Fibroblast of lung (primary cell): ENCODE measurements at regions not wholly inside any gene's neighbourhood (a gene's known extent, or its start where the extent isn't known, plus 50 kb on each side); places are given as distances from the start of the nearest gene placed in this dataset.

ENCODE experiments used
- DNase-seq, 2 donors: peaks; one replicate each; pipeline versions ENCODE4 v3.0.0 to v3.0.0-alpha.2; 2010; ENCODE audit warnings: low read depth in 2 of 2
- H2AFZ ChIP-seq: 2 replicates; pipeline ENCODE4 v1.5.1; 2012; ENCODE audit warnings: low read length, control low read depth, inconsistent platforms
- H3K27ac ChIP-seq: 2 replicates; pipeline ENCODE4 v1.5.1; 2011; ENCODE audit warnings: low read length, control low read depth; ENCODE audit not compliant: insufficient read depth
- H3K27me3 ChIP-seq: 2 replicates; pipeline ENCODE4 v1.5.1; 2011; ENCODE audit warnings: mild to moderate bottlenecking, low read length; ENCODE audit not compliant: control insufficient read depth, insufficient read depth
- H3K36me3 ChIP-seq: 2 replicates; pipeline ENCODE4 v1.5.1; 2011; ENCODE audit warnings: low read length; ENCODE audit not compliant: control insufficient read depth, insufficient read depth
- H3K4me1 ChIP-seq: 2 replicates; pipeline ENCODE4 v1.5.1; 2011; ENCODE audit warnings: low read length; ENCODE audit not compliant: control insufficient read depth, insufficient read depth; ENCODE audit errors: extremely low read depth
- H3K4me2 ChIP-seq: 2 replicates; pipeline ENCODE4 v1.5.1; 2011; ENCODE audit warnings: low read length, control low read depth; ENCODE audit not compliant: insufficient read depth; ENCODE audit errors: extremely low read depth
- H3K4me3 ChIP-seq, 4 experiments: fragments of 200-600 bp in 1 of 4; sonication (generic) in 1 of 4; replicated peaks in 1 of 4; 2 replicates each; pipeline ENCODE4 v1.5.1; 2011 to 2016; ENCODE audit warnings: low read length in 4 of 4, low read depth in 3 of 4, mild to moderate bottlenecking in 3 of 4, control low read depth in 2 of 4, inconsistent platforms in 1 of 4, mixed read lengths in 1 of 4; ENCODE audit not compliant: insufficient read depth in 1 of 4; ENCODE audit errors: control extremely low read depth in 1 of 4
- H3K79me2 ChIP-seq: 2 replicates; pipeline ENCODE4 v1.5.1; 2012; ENCODE audit warnings: mild to moderate bottlenecking, low read length, inconsistent platforms; ENCODE audit not compliant: control insufficient read depth, insufficient read depth
- H3K9ac ChIP-seq: 2 replicates; pipeline ENCODE4 v1.5.1; 2011; ENCODE audit warnings: mild to moderate bottlenecking, low read length, control low read depth; ENCODE audit not compliant: insufficient read depth
- H3K9me3 ChIP-seq: 2 replicates; pipeline ENCODE4 v1.5.1; 2012; ENCODE audit warnings: low read depth, low read length; ENCODE audit not compliant: control insufficient read depth, insufficient read depth
- H4K20me1 ChIP-seq: 2 replicates; pipeline ENCODE4 v1.5.1; 2011; ENCODE audit warnings: low read length; ENCODE audit not compliant: control insufficient read depth, insufficient read depth; ENCODE audit errors: extremely low read depth
- CTCF ChIP-seq, 2 donors: IDR thresholded peaks in 1 of 2; conservative IDR thresholded peaks in 1 of 2; 1 replicate in 1 of 2; 2 replicates in 1 of 2; pipeline ENCODE4 v1.5.1; 2011 to 2012; ENCODE audit warnings: low read length in 2 of 2, control low read depth in 1 of 2, inconsistent platforms in 1 of 2, low read depth in 1 of 2, mild to moderate bottlenecking in 1 of 2
- EZH2 ChIP-seq: IDR thresholded peaks from 2 replicates; pipeline ENCODE4 v1.5.1; 2012; ENCODE audit warnings: low read length, control low read depth, mild to moderate bottlenecking; ENCODE audit errors: missing control alignments

- Histone ChIP-seq H3K4me2 (no peak overlapping the region), H3K4me1 (peaks cover 13% of the 10 kb centered on the region), H4K20me1 (no peaks in the 10 kb centered on the region), H3K9me3 (no peaks in the 10 kb centered on the region), H3K4me3 (no peak overlapping the region), H2AFZ (no peak overlapping the region), H3K79me2 (no peaks in the 10 kb centered on the region), H3K9ac (no peak overlapping the region), H3K27ac (no peak overlapping the region), H3K36me3 (no peaks in the 10 kb centered on the region), H3K27me3 (no peaks in the 10 kb centered on the region)
- TF ChIP-seq EZH2 = no peak
- TF ChIP-seq CTCF (conservative IDR thresholded peaks at IDR 0.05 in 1 of 2, IDR thresholded peaks at IDR 0.05 in 1 of 2; ENCODE audit: low read depth in 1 of 2, low read length in 2 of 2) = no peak
- DNase-seq = no peak
These were observed 61.6 kb upstream of the ARID5B start for GRCh38 chr10:61839916-61840315.

- Histone ChIP-seq H3K4me3 (no peak overlapping the region), H3K27me3 (no peaks in the 10 kb centered on the region), H2AFZ (no peak overlapping the region), H3K9ac (no peak overlapping the region), H3K36me3 (no peaks in the 10 kb centered on the region), H3K79me2 (no peaks in the 10 kb centered on the region), H3K27ac (no peak overlapping the region), H3K9me3 (no peaks in the 10 kb centered on the region), H4K20me1 (no peaks in the 10 kb centered on the region), H3K4me1 (peaks cover 12% of the 10 kb centered on the region), H3K4me2 (no peak overlapping the region)
- TF ChIP-seq EZH2 (no peak), CTCF (conservative IDR thresholded peaks at IDR 0.05 in 1 of 2, IDR thresholded peaks at IDR 0.05 in 1 of 2; ENCODE audit: low read depth in 1 of 2, low read length in 2 of 2) (no peak)
- no peak for DNase-seq
These were observed 61.1 kb upstream of the ARID5B start for GRCh38 chr10:61840403-61840802.

- H3K27ac ChIP-seq = no peak overlapping the region
- TF ChIP-seq CTCF (conservative IDR thresholded peaks at IDR 0.05 in 1 of 2, IDR thresholded peaks at IDR 0.05 in 1 of 2; ENCODE audit: low read depth in 1 of 2, low read length in 2 of 2) = no peak
- TF ChIP-seq EZH2 = no peak
These were observed 60.1 kb upstream of the ARID5B start for GRCh38 chr10:61841338-61841875.

More at GRCh38 chr10:61841338-61841875, 60.1 kb upstream of the ARID5B start:
- no peaks in the 10 kb centered on the region for H3K9me3 ChIP-seq
- no peaks in the 10 kb centered on the region for H3K27me3 ChIP-seq
- peaks cover 9% of the 10 kb centered on the region for H3K4me1 ChIP-seq
- no peak overlapping the region for H3K9ac ChIP-seq
- no peak for DNase-seq
- H3K4me2 ChIP-seq = no peak overlapping the region
- H3K36me3 ChIP-seq = no peaks in the 10 kb centered on the region
- no peak overlapping the region for H2AFZ ChIP-seq
- H3K4me3 ChIP-seq = no peak overlapping the region
- H3K79me2 ChIP-seq = no peaks in the 10 kb centered on the region
- no peaks in the 10 kb centered on the region for H4K20me1 ChIP-seq
